Germinal center (tissue), 1 donor: ENCODE measurements at regions not wholly inside any gene's neighbourhood (a gene's known extent, or its start where the extent isn't known, plus 50 kb on each side); places are given as distances from the start of the nearest gene placed in this dataset.

Source experiments
- DNase-seq: peaks from one replicate; pipeline ENCODE4 v3.0.0; 2012; ENCODE audit warnings: mixed read lengths, low spot score

GRCh38 chr15:98455904-98456303 is 192.4 kb upstream of the IGF1R start:
- DNase-seq: no peak

GRCh38 chr15:98476559-98476958 is 171.8 kb upstream of the IGF1R start:
- DNase-seq: no peak

GRCh38 chr15:98480844-98481243 is 167.5 kb upstream of the IGF1R start:
- no peak for DNase-seq

GRCh38 chr15:98483575-98484130 is 164.7 kb upstream of the IGF1R start:
- DNase-seq: no peak

- DNase-seq: no peak
Measured at GRCh38 chr15:98484914-98485313, 163.4 kb upstream of the IGF1R start.

- no peak for DNase-seq
Measured at GRCh38 chr15:98485451-98485850, 162.9 kb upstream of the IGF1R start.

GRCh38 chr15:98493966-98494511 is 154.3 kb upstream of the IGF1R start:
- DNase-seq: no peak

- no peak for DNase-seq
Measured at GRCh38 chr15:98501192-98501591, 147.1 kb upstream of the IGF1R start.

GRCh38 chr15:98501632-98502031 is 146.7 kb upstream of the IGF1R start:
- no peak for DNase-seq

- no peak for DNase-seq
Measured at GRCh38 chr15:98503970-98504369, 144.4 kb upstream of the IGF1R start.

- no peak for DNase-seq
Measured at GRCh38 chr15:98504998-98505397, 143.3 kb upstream of the IGF1R start.

GRCh38 chr15:98505611-98506031 is 142.7 kb upstream of the IGF1R start:
- no peak for DNase-seq

- no peak for DNase-seq
Measured at GRCh38 chr15:98506172-98506571, 142.2 kb upstream of the IGF1R start.

- no peak for DNase-seq
Measured at GRCh38 chr15:98506711-98507110, 141.6 kb upstream of the IGF1R start.

- DNase-seq: no peak
Measured at GRCh38 chr15:98513428-98513986, 134.8 kb upstream of the IGF1R start.

GRCh38 chr15:98514034-98514622 is 134.2 kb upstream of the IGF1R start:
- no peak for DNase-seq

- peak; percentile 51 for DNase-seq
Measured at GRCh38 chr15:98518823-98519561, 129.3 kb upstream of the IGF1R start.

- no peak for DNase-seq
Measured at GRCh38 chr15:98519767-98520550, 128.4 kb upstream of the IGF1R start.

- DNase-seq: no peak
Measured at GRCh38 chr15:98522127-98522526, 126.2 kb upstream of the IGF1R start.

GRCh38 chr15:98523912-98524662 is 124.3 kb upstream of the IGF1R start:
- no peak for DNase-seq
